ENCODE measurements at regions not wholly inside any gene's neighbourhood (a gene's known extent, or its start where the extent isn't known, plus 50 kb on each side); places are given as distances from the start of the nearest gene placed in this dataset.
"Not testable (repeated sequence)": the region's sequence is repeated elsewhere in the genome, so short reads cannot be mapped to it uniquely, and the experiment has no call there.

- DNase-seq = no peak
These were observed 704.3 kb upstream of the FLRT2 start for GRCh38 chr14:84825481-84826251.

GRCh38 chr14:84826294-84826693 lies 703.6 kb upstream of the FLRT2 start:
- DNase-seq = no peak

- no peak for DNase-seq
These were observed 679.3 kb upstream of the FLRT2 start for GRCh38 chr14:84850595-84850994.

- DNase-seq = no peak
These were observed 673.0 kb upstream of the FLRT2 start for GRCh38 chr14:84856751-84857534.

- DNase-seq = no peak
These were observed 672.4 kb upstream of the FLRT2 start for GRCh38 chr14:84857571-84857970.

GRCh38 chr14:84859116-84859515 lies 670.8 kb upstream of the FLRT2 start:
- no peak for DNase-seq

GRCh38 chr14:84864548-84865271 lies 665.2 kb upstream of the FLRT2 start:
- no peak for DNase-seq

GRCh38 chr14:84871734-84872133 lies 658.2 kb upstream of the FLRT2 start:
- DNase-seq = no peak

- no peak for DNase-seq
These were observed 655.5 kb upstream of the FLRT2 start for GRCh38 chr14:84874436-84874835.

GRCh38 chr14:84877061-84877460 lies 652.9 kb upstream of the FLRT2 start:
- DNase-seq = no peak

GRCh38 chr14:84882830-84883229 lies 647.1 kb upstream of the FLRT2 start:
- DNase-seq = no peak

GRCh38 chr14:84885061-84885460 lies 644.9 kb upstream of the FLRT2 start:
- DNase-seq = no peak

- DNase-seq = no peak
These were observed 638.5 kb upstream of the FLRT2 start for GRCh38 chr14:84891404-84891803.

GRCh38 chr14:84894254-84894653 lies 635.7 kb upstream of the FLRT2 start:
- DNase-seq = no peak

- no peak for DNase-seq
These were observed 607.6 kb upstream of the FLRT2 start for GRCh38 chr14:84922370-84922769.

GRCh38 chr14:84926656-84927055 lies 603.3 kb upstream of the FLRT2 start:
- DNase-seq = no peak

- DNase-seq = no peak
These were observed 602.7 kb upstream of the FLRT2 start for GRCh38 chr14:84927096-84927827.

GRCh38 chr14:84929086-84929485 lies 600.9 kb upstream of the FLRT2 start:
- DNase-seq = no peak

GRCh38 chr14:84929834-84930233 lies 600.1 kb upstream of the FLRT2 start:
- no peak for DNase-seq

GRCh38 chr14:84937016-84937415 lies 592.9 kb upstream of the FLRT2 start:
- no peak for DNase-seq

GRCh38 chr14:84937449-84937848 lies 592.5 kb upstream of the FLRT2 start:
- no peak for DNase-seq

GRCh38 chr14:84944901-84945300 lies 585.0 kb upstream of the FLRT2 start:
- DNase-seq = not testable (repeated sequence)
